ENCODE measurements at regions not wholly inside any gene's neighbourhood (a gene's known extent, or its start where the extent isn't known, plus 50 kb on each side); places are given as distances from the start of the nearest gene placed in this dataset.

DNA sequence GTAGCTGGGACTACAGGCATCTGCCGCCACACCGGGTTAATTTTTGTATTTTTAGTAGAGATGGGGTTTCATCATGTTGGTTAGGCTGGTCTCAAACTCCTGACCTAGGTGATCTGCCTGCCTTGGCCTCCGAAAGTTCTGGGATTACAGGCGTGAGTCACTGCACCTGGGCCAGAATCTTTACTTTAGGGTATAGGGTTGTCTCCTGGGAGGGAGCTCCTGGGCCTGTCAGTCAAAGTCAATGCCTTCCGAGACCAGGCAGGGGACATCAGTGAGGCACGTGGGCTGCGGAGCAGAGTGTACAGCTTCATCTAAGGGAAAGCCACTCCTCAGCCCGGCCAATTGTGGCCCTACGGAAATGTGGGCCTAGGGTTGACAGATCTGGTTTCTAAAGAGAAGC, 108.6 kb downstream of the FGF18 start:
- H3K4me3 ChIP-seq (ENCODE audit: control extremely low read depth in 1 of 5, extremely low read depth in 1 of 5, insufficient read depth in 1 of 5, low read depth in 2 of 5, low read length in 4 of 5), result no peak overlapping the region
- Mint-ChIP-seq H3K27ac (no peak overlapping the region), H3K4me3 (no peak overlapping the region), H3K9me3 (ENCODE audit: insufficient read depth) (peaks cover under 1% of the 10 kb centered on the region), H3K27me3 (peaks cover 10% of the 10 kb centered on the region), H3K4me1 (no peaks in the 10 kb centered on the region)
- no peaks in the 10 kb centered on the region for H3K79me2 ChIP-seq (ENCODE audit: control insufficient read depth, insufficient read depth, low read length)
- POLR2A ChIA-PET, result no interaction called here
- ATAC-seq (ENCODE audit: low read depth), result no peak
- no peaks in the 10 kb centered on the region for H3K27me3 ChIP-seq (replicated peaks in 1 of 4; ENCODE audit: control extremely low read depth in 1 of 4, control insufficient read depth in 3 of 4, insufficient read depth in 4 of 4, low read length in 3 of 4)
- no peak overlapping the region for H3K4me2 ChIP-seq (replicated peaks; ENCODE audit: low read depth, low read length, poor library complexity, severe bottlenecking)
- no peak overlapping the region for H3K9ac ChIP-seq (ENCODE audit: low read length)
- no peaks in the 10 kb centered on the region for H3K36me3 ChIP-seq (replicated peaks in 1 of 2; ENCODE audit: control extremely low read depth in 1 of 2, control insufficient read depth in 1 of 2, extremely low read depth in 1 of 2, insufficient read depth in 2 of 2, low read length in 1 of 2)
- no peak for TF ChIP-seq EZH2 (IDR thresholded peaks at IDR 0.05; ENCODE audit: borderline replicate concordance, insufficient read depth, low read depth, low read length, poor library complexity, severe bottlenecking)
- no peak for TF ChIP-seq CTCF (IDR thresholded peaks at IDR 0.05)
- CTCF ChIA-PET, result no interaction called here
- 99% methylated on average over 9 of the region's 9 CpGs for WGBS (ENCODE audit: insufficient coverage)
- intact Hi-C loops (cut with micrococcal nuclease), result no loop called here
- no peak overlapping the region for H3K27ac ChIP-seq (ENCODE audit: low read length in 2 of 2)
- no peaks in the 10 kb centered on the region for H4K20me1 ChIP-seq (ENCODE audit: control insufficient read depth, insufficient read depth, low read length, poor library complexity, severe bottlenecking)
- no peaks in the 10 kb centered on the region for H3K4me1 ChIP-seq (ENCODE audit: control insufficient read depth in 2 of 2, insufficient read depth in 2 of 2, low read length in 2 of 2)
- H3K9me3 ChIP-seq (ENCODE audit: control extremely low read depth in 1 of 3, control insufficient read depth in 2 of 3, insufficient read depth in 1 of 3, low read length in 2 of 3), result no peaks in the 10 kb centered on the region
- H2AFZ ChIP-seq (ENCODE audit: insufficient read depth, low read depth, low read length, poor library complexity, severe bottlenecking), result no peak overlapping the region
- no peak for DNase-seq

GRCh38 chr5:171528865-171529614, 109.6 kb downstream of the FGF18 start:
- no peaks in the 10 kb centered on the region for H3K4me1 ChIP-seq (ENCODE audit: control insufficient read depth in 2 of 2, insufficient read depth in 2 of 2, low read length in 2 of 2)
- H3K4me3 ChIP-seq (ENCODE audit: control extremely low read depth in 1 of 5, extremely low read depth in 1 of 5, insufficient read depth in 1 of 5, low read depth in 2 of 5, low read length in 4 of 5), result no peak overlapping the region
- no peak overlapping the region for H2AFZ ChIP-seq (ENCODE audit: insufficient read depth, low read depth, low read length, poor library complexity, severe bottlenecking)
- H3K9me3 ChIP-seq (ENCODE audit: control extremely low read depth in 1 of 3, control insufficient read depth in 2 of 3, insufficient read depth in 1 of 3, low read length in 2 of 3), result no peaks in the 10 kb centered on the region
- no peak for DNase-seq
- no peak overlapping the region for H3K4me2 ChIP-seq (replicated peaks; ENCODE audit: low read depth, low read length, poor library complexity, severe bottlenecking)
- POLR2A ChIA-PET, result no interaction called here
- H3K9ac ChIP-seq (ENCODE audit: low read length), result no peak overlapping the region
- intact Hi-C loops (cut with micrococcal nuclease), result no loop called here
- no peaks in the 10 kb centered on the region for H3K79me2 ChIP-seq (ENCODE audit: control insufficient read depth, insufficient read depth, low read length)
- H3K4me3 Mint-ChIP-seq, result no peak overlapping the region
- H3K36me3 ChIP-seq (replicated peaks in 1 of 2; ENCODE audit: control extremely low read depth in 1 of 2, control insufficient read depth in 1 of 2, extremely low read depth in 1 of 2, insufficient read depth in 2 of 2, low read length in 1 of 2), result no peaks in the 10 kb centered on the region
- no peaks in the 10 kb centered on the region for H3K4me1 Mint-ChIP-seq
- H3K27ac ChIP-seq (ENCODE audit: low read length in 2 of 2), result no peak overlapping the region
- H3K27ac Mint-ChIP-seq, result no peak overlapping the region
- H3K27me3 ChIP-seq (replicated peaks in 1 of 4; ENCODE audit: control extremely low read depth in 1 of 4, control insufficient read depth in 3 of 4, insufficient read depth in 4 of 4, low read length in 3 of 4), result no peaks in the 10 kb centered on the region
- CTCF ChIA-PET, result no interaction called here
- 86% methylated on average over 19 of the region's 19 CpGs for WGBS (ENCODE audit: insufficient coverage)
- peaks cover 10% of the 10 kb centered on the region for H3K27me3 Mint-ChIP-seq
- no peak for TF ChIP-seq CTCF (IDR thresholded peaks at IDR 0.05)
- no peak for TF ChIP-seq EZH2 (IDR thresholded peaks at IDR 0.05; ENCODE audit: borderline replicate concordance, insufficient read depth, low read depth, low read length, poor library complexity, severe bottlenecking)
- no peak for ATAC-seq (ENCODE audit: low read depth)
- H4K20me1 ChIP-seq (ENCODE audit: control insufficient read depth, insufficient read depth, low read length, poor library complexity, severe bottlenecking), result no peaks in the 10 kb centered on the region
- H3K9me3 Mint-ChIP-seq (ENCODE audit: insufficient read depth), result peaks cover 3% of the 10 kb centered on the region
